Ishikawa (cell line): ENCODE measurements at regions not wholly inside any gene's neighbourhood (a gene's known extent, or its start where the extent isn't known, plus 50 kb on each side); places are given as distances from the start of the nearest gene placed in this dataset.

Experiments
- CREB1 ChIP-seq: IDR thresholded peaks from 2 replicates; pipeline ENCODE4 v1.6.1; 2012; ENCODE audit warnings: low read depth
- MAX ChIP-seq: IDR thresholded peaks from 2 replicates; pipeline ENCODE4 v1.6.1; 2012
- TAF1 ChIP-seq: IDR thresholded peaks from 2 replicates; pipeline ENCODE4 v1.6.1; 2012; ENCODE audit warnings: low read depth, mild to moderate bottlenecking
- YY1 ChIP-seq: IDR thresholded peaks from 2 replicates; pipeline ENCODE4 v1.6.1; 2012; ENCODE audit warnings: low read depth

GRCh38 chr4:131304686-131305085 is 1844.4 kb upstream of the PCDH10 start:
- TF ChIP-seq TAF1 (no peak), YY1 (no peak), CREB1 (no peak), MAX (no peak)
